ENCODE measurements at regions not wholly inside any gene's neighbourhood (a gene's known extent, or its start where the extent isn't known, plus 50 kb on each side); places are given as distances from the start of the nearest gene placed in this dataset.
A peak's percentile ranks its signal among the peaks of the same experiment; 100 is the strongest.

- no peak overlapping the region for H3K23ac ChIP-seq (ENCODE audit: insufficient read length, low read depth, low read length)
- H3K4me1 Mint-ChIP-seq, result peaks cover 25 to 32% of the 10 kb centered on the region in 2 experiments
- no peak overlapping the region for H2BK15ac ChIP-seq (ENCODE audit: low read depth, low read length)
- H3K9ac ChIP-seq (ENCODE audit: extremely low read depth, insufficient read length, low read length), result no peak overlapping the region
- H3K9me3 Mint-ChIP-seq, result no peaks in the 10 kb centered on the region; a peak in 1 of 5 replicates
- no peak overlapping the region for H3K14ac ChIP-seq (ENCODE audit: insufficient read depth, low read length)
- H3K9me3 ChIP-seq (ENCODE audit: control insufficient read depth, low read depth, low read length), result no peaks in the 10 kb centered on the region
- H3K79me2 ChIP-seq (ENCODE audit: insufficient read depth, low read length), result no peaks in the 10 kb centered on the region
- H3K4me1 ChIP-seq (ENCODE audit: insufficient read depth, low read length), result peaks cover 6% of the 10 kb centered on the region; the same call in 1 of the 2 replicates
- H2AFZ ChIP-seq (ENCODE audit: low read length), result no peak overlapping the region
- H3K27ac Mint-ChIP-seq, result no peak overlapping the region
- H2BK120ac ChIP-seq (ENCODE audit: low read depth, low read length, poor library complexity, severe bottlenecking), result no peak overlapping the region
- peaks cover 89% of the 10 kb centered on the region for H3K27me3 Mint-ChIP-seq (ENCODE audit: low read depth)
- no peaks in the 10 kb centered on the region for H3K23me2 ChIP-seq (ENCODE audit: insufficient read length, low read depth, low read length, poor library complexity, severe bottlenecking)
- no CpG with 5 or more reads among the region's 6 CpGs for WGBS (ENCODE audit: extremely low coverage, insufficient read length, low lambda C conversion rate)
- H2BK12ac ChIP-seq (ENCODE audit: insufficient read length, low read depth, low read length), result no peak overlapping the region
- H4K8ac ChIP-seq (replicated peaks; ENCODE audit: insufficient read length, low read depth, low read length), result no peak overlapping the region
- H2AK5ac ChIP-seq (ENCODE audit: insufficient read length, low read length), result no peak overlapping the region
- H3K56ac ChIP-seq (ENCODE audit: insufficient read length, low read depth, low read length), result no peak overlapping the region
- H3K4ac ChIP-seq (ENCODE audit: low read depth, low read length), result no peak overlapping the region
- H3K79me1 ChIP-seq (ENCODE audit: insufficient read depth, low read depth, low read length, poor library complexity, severe bottlenecking), result no peaks in the 10 kb centered on the region
- H3K4me2 ChIP-seq (ENCODE audit: insufficient read depth, insufficient read length, low read length), result no peak overlapping the region
- no peak overlapping the region for H4K5ac ChIP-seq (ENCODE audit: insufficient read length, low read depth, low read length)
- TF ChIP-seq, protein P1, sequence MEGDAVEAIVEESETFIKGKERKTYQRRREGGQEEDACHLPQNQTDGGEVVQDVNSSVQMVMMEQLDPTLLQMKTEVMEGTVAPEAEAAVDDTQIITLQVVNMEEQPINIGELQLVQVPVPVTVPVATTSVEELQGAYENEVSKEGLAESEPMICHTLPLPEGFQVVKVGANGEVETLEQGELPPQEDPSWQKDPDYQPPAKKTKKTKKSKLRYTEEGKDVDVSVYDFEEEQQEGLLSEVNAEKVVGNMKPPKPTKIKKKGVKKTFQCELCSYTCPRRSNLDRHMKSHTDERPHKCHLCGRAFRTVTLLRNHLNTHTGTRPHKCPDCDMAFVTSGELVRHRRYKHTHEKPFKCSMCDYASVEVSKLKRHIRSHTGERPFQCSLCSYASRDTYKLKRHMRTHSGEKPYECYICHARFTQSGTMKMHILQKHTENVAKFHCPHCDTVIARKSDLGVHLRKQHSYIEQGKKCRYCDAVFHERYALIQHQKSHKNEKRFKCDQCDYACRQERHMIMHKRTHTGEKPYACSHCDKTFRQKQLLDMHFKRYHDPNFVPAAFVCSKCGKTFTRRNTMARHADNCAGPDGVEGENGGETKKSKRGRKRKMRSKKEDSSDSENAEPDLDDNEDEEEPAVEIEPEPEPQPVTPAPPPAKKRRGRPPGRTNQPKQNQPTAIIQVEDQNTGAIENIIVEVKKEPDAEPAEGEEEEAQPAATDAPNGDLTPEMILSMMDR (conservative IDR thresholded peaks at IDR 0.05), result no peak
- no peaks in the 10 kb centered on the region for H3K36me3 Mint-ChIP-seq (ENCODE audit: insufficient read depth in 1 of 3, low read depth in 3 of 3)
- no peak overlapping the region for H3T11ph ChIP-seq (ENCODE audit: low read length)
- no peak overlapping the region for H3K4me3 Mint-ChIP-seq
- no peaks in the 10 kb centered on the region for H3K27me3 ChIP-seq (ENCODE audit: insufficient read depth, low read length)
- no peak overlapping the region for H2BK5ac ChIP-seq (ENCODE audit: insufficient read length, low read length)
- no peaks in the 10 kb centered on the region for H4K20me1 ChIP-seq (ENCODE audit: control insufficient read depth, insufficient read depth, insufficient read length)
- peak; percentile 26 for DNase-seq
- H2BK20ac ChIP-seq (ENCODE audit: low read depth, low read length, poor library complexity, severe bottlenecking), result no peak overlapping the region
- no peak overlapping the region for H3K27ac ChIP-seq (ENCODE audit: insufficient read length, low read depth, low read length)
- no peak overlapping the region for H4K91ac ChIP-seq (ENCODE audit: insufficient read length, low read depth, low read length)
- no peak overlapping the region for H3K18ac ChIP-seq (ENCODE audit: insufficient read length, low read depth, low read length)
These were observed 82.8 kb downstream of the INHBB start for GRCh38 chr2:120428748-120429147.

Measured in H9 (cell line).